ENCODE measurements at regions not wholly inside any gene's neighbourhood (a gene's known extent, or its start where the extent isn't known, plus 50 kb on each side); places are given as distances from the start of the nearest gene placed in this dataset.

DNA sequence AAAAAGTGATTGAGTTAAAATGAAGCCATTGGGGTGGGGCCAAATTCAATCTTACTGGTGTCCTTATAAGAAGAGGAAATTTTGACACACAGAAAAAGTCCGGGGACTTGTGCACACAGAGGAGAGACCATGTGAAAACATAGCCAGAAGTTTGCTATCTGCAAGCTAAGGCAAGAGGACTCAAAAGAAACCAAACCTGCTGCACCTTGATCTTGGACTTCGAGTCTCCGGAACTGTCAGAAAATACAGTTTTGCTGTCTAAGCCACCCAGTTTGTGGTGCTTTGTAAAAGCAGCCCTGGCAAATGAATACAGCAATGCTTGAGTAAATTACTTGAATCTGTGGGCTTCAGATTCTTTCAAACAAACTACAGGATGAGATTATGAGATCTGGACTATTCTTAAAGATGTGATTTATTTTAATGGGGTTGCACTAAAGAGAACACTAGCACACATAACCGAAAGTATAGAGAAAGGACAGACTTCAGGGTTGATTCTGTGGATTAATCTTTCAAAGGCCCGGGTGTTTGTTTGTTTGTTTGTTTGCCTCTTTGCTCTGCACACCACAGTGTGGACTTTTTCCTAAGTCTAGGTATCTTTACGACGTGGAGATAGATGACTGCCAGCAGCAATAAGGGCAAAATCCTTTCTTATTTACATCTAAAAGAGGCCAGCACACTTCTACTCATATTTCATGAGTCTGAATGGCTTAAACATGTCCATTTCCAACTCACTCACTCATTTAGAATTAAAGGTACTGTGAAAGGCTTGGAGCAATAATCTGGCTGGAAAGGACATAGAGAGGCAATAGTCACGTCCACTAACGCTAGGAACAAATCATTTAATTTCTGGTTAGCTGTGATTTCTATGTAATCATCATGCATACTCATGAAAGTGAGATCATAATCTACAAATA is 53.9 kb upstream of the SSR3 start (continued):
- TF ChIP-seq, protein P1, sequence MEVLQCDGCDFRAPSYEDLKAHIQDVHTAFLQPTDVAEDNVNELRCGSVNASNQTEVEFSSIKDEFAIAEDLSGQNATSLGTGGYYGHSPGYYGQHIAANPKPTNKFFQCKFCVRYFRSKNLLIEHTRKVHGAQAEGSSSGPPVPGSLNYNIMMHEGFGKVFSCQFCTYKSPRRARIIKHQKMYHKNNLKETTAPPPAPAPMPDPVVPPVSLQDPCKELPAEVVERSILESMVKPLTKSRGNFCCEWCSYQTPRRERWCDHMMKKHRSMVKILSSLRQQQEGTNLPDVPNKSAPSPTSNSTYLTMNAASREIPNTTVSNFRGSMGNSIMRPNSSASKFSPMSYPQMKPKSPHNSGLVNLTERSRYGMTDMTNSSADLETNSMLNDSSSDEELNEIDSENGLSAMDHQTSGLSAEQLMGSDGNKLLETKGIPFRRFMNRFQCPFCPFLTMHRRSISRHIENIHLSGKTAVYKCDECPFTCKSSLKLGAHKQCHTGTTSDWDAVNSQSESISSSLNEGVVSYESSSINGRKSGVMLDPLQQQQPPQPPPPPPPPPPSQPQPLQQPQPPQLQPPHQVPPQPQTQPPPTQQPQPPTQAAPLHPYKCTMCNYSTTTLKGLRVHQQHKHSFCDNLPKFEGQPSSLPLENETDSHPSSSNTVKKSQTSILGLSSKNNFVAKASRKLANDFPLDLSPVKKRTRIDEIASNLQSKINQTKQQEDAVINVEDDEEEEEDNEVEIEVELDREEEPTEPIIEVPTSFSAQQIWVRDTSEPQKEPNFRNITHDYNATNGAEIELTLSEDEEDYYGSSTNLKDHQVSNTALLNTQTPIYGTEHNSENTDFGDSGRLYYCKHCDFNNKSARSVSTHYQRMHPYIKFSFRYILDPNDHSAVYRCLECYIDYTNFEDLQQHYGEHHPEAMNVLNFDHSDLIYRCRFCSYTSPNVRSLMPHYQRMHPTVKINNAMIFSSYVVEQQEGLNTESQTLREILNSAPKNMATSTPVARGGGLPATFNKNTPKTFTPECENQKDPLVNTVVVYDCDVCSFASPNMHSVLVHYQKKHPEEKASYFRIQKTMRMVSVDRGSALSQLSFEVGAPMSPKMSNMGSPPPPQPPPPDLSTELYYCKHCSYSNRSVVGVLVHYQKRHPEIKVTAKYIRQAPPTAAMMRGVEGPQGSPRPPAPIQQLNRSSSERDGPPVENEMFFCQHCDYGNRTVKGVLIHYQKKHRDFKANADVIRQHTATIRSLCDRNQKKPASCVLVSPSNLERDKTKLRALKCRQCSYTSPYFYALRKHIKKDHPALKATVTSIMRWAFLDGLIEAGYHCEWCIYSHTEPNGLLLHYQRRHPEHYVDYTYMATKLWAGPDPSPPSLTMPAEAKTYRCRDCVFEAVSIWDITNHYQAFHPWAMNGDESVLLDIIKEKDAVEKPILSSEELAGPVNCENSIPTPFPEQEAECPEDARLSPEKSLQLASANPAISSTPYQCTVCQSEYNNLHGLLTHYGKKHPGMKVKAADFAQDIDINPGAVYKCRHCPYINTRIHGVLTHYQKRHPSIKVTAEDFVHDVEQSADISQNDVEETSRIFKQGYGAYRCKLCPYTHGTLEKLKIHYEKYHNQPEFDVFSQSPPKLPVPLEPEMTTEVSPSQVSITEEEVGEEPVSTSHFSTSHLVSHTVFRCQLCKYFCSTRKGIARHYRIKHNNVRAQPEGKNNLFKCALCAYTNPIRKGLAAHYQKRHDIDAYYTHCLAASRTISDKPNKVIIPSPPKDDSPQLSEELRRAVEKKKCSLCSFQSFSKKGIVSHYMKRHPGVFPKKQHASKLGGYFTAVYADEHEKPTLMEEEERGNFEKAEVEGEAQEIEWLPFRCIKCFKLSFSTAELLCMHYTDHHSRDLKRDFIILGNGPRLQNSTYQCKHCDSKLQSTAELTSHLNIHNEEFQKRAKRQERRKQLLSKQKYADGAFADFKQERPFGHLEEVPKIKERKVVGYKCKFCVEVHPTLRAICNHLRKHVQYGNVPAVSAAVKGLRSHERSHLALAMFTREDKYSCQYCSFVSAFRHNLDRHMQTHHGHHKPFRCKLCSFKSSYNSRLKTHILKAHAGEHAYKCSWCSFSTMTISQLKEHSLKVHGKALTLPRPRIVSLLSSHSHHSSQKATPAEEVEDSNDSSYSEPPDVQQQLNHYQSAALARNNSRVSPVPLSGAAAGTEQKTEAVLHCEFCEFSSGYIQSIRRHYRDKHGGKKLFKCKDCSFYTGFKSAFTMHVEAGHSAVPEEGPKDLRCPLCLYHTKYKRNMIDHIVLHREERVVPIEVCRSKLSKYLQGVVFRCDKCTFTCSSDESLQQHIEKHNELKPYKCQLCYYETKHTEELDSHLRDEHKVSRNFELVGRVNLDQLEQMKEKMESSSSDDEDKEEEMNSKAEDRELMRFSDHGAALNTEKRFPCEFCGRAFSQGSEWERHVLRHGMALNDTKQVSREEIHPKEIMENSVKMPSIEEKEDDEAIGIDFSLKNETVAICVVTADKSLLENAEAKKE (CRISPR knock-in tag; IDR thresholded peaks at IDR 0.05) = no peak
- no peak for TF ChIP-seq ZNF114 (CRISPR knock-in tag; IDR thresholded peaks at IDR 0.05)

DNA sequence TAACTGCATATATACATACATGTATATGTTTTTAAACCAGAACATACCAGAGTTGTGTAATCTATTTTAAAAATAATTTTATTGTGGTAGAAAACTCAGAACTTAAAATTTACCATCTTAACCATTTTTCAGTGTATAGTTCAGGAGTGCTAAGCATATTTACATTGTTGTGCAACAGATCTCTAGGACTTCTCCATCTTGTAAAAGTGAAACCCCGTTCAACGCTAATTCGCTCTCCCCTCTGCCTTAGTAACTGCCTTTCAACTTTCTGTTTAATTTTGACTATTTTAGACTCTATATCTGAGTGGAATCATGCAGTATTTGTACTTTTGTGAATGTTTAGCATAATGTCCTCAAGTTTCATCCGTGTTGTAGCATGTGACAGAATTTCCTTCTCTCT is 51.8 kb upstream of the SSR3 start:
- no peak overlapping the region for H3K27ac Mint-ChIP-seq
- ATAC-seq (no peak), DNase-seq (ENCODE audit: low spot score) (no peak)
- Histone ChIP-seq H3K36me3 (ENCODE audit: insufficient read depth) (no peaks in the 10 kb centered on the region), H4K20me1 (replicated peaks; ENCODE audit: insufficient read depth) (no peaks in the 10 kb centered on the region), H3K4me1 (ENCODE audit: insufficient read depth) (peaks cover 10% of the 10 kb centered on the region), H3K4me2 (peak overlapping the region; percentile 81), H3K27me3 (ENCODE audit: insufficient read depth) (peaks cover 14% of the 10 kb centered on the region), H2AFZ (no peak overlapping the region), H3K9me2 (ENCODE audit: insufficient read depth) (no peaks in the 10 kb centered on the region), H3K27ac (ENCODE audit: low read depth) (no peak overlapping the region), H3K79me2 (replicated peaks; ENCODE audit: insufficient read depth) (no peaks in the 10 kb centered on the region), H3F3A (replicated peaks; ENCODE audit: low read depth) (no peaks in the 10 kb centered on the region), H3K4me3 (peak overlapping the region; percentile 56)
- H3K4me1 Mint-ChIP-seq = peaks cover 16% of the 10 kb centered on the region
- peaks cover 12% of the 10 kb centered on the region for H3K27me3 Mint-ChIP-seq (ENCODE audit: insufficient read depth, low read depth, poor library complexity)
- peak overlapping the region; percentile 36; the same call in 1 of the 3 replicates for H3K4me3 Mint-ChIP-seq
- H3K36me3 Mint-ChIP-seq (ENCODE audit: low read depth) = no peaks in the 10 kb centered on the region
- H3K9me3 Mint-ChIP-seq = no peaks in the 10 kb centered on the region
- TF ChIP-seq POLR2AphosphoS5 (IDR thresholded peaks at IDR 0.05; ENCODE audit: low read depth) (no peak), NANOG (IDR thresholded peaks at IDR 0.05; ENCODE audit: borderline replicate concordance) (no peak), ZNF331 (CRISPR knock-in tag; IDR thresholded peaks at IDR 0.05; ENCODE audit: low read depth) (no peak), EZH2phosphoT487 (IDR thresholded peaks at IDR 0.05; ENCODE audit: unreplicated experiment) (no peak), STAT1 (IDR thresholded peaks at IDR 0.05; ENCODE audit: unreplicated experiment) (no peak)
- TF ChIP-seq, protein P1 (CRISPR knock-in tag; IDR thresholded peaks at IDR 0.05) = no peak

All from GM23338 (cell line).